ENCODE measurements at regions not wholly inside any gene's neighbourhood (a gene's known extent, or its start where the extent isn't known, plus 50 kb on each side); places are given as distances from the start of the nearest gene placed in this dataset.

- no TSS peak for BruUV-seq (replicated peaks)
- no peaks in the 10 kb centered on the region for H3K36me3 Mint-ChIP-seq (ENCODE audit: insufficient read depth, unreplicated experiment)
- CTCF ChIA-PET = interaction anchor here (0.7 kb wide), 1 partner anchor 266 kb away, joined by 7 read pairs; no protein-coding TSS in a partner anchor
- no peak overlapping the region for H3K4me3 Mint-ChIP-seq (ENCODE audit: unreplicated experiment)
- no peaks in the 10 kb centered on the region for H3K27me3 Mint-ChIP-seq (ENCODE audit: insufficient read depth, unreplicated experiment)
- no peak for DNase-seq
- H3K9me3 ChIP-seq = no peaks in the 10 kb centered on the region
- POLR2A ChIA-PET = no interaction called here
- intact Hi-C loops (cut with micrococcal nuclease; ENCODE audit: unreplicated experiment) = no loop called here
- H3K27me3 ChIP-seq (replicated peaks; ENCODE audit: control insufficient read depth, insufficient read depth, low read length) = no peaks in the 10 kb centered on the region
- H3K9me3 Mint-ChIP-seq (ENCODE audit: unreplicated experiment) = no peaks in the 10 kb centered on the region
- no peaks in the 10 kb centered on the region for H3K4me1 ChIP-seq
- no peak overlapping the region for H3K4me3 ChIP-seq (ENCODE audit: low read depth, low read length)
- H3K27ac Mint-ChIP-seq (ENCODE audit: unreplicated experiment) = no peak overlapping the region
- no peaks in the 10 kb centered on the region for H3K36me3 ChIP-seq (ENCODE audit: control insufficient read depth, insufficient read depth, low read length)
- no peak for TF ChIP-seq CTCF (IDR thresholded peaks at IDR 0.05; ENCODE audit: insufficient read depth in 1 of 2, low read depth in 1 of 2, low read length in 1 of 2, severe bottlenecking in 1 of 2, unreplicated experiment in 1 of 2)
- H3K4me1 Mint-ChIP-seq (ENCODE audit: low read depth, unreplicated experiment) = no peaks in the 10 kb centered on the region
Observed at GRCh38 chrX:9211269-9211668, 177.3 kb upstream of the FAM9B start.

- H3K4me1 Mint-ChIP-seq (ENCODE audit: low read depth, unreplicated experiment) = no peaks in the 10 kb centered on the region
- H3K9me3 ChIP-seq = no peaks in the 10 kb centered on the region
- no peak overlapping the region for H3K4me3 ChIP-seq (ENCODE audit: low read depth, low read length)
- H3K36me3 ChIP-seq (ENCODE audit: control insufficient read depth, insufficient read depth, low read length) = no peaks in the 10 kb centered on the region
- no peak overlapping the region for H3K27ac Mint-ChIP-seq (ENCODE audit: unreplicated experiment)
- no peaks in the 10 kb centered on the region for H3K36me3 Mint-ChIP-seq (ENCODE audit: insufficient read depth, unreplicated experiment)
- intact Hi-C loops (cut with micrococcal nuclease; ENCODE audit: unreplicated experiment) = no loop called here
- peaks cover 8% of the 10 kb centered on the region for H3K9me3 Mint-ChIP-seq (ENCODE audit: unreplicated experiment)
- no peaks in the 10 kb centered on the region for H3K4me1 ChIP-seq
- TF ChIP-seq CTCF (IDR thresholded peaks at IDR 0.05; ENCODE audit: insufficient read depth in 1 of 2, low read depth in 1 of 2, low read length in 1 of 2, severe bottlenecking in 1 of 2, unreplicated experiment in 1 of 2) = no peak
- POLR2A ChIA-PET = no interaction called here
- no peaks in the 10 kb centered on the region for H3K27me3 ChIP-seq (replicated peaks; ENCODE audit: control insufficient read depth, insufficient read depth, low read length)
- no peak overlapping the region for H3K4me3 Mint-ChIP-seq (ENCODE audit: unreplicated experiment)
- CTCF ChIA-PET = no interaction called here
- DNase-seq = no peak
- no TSS peak for BruUV-seq (replicated peaks)
- H3K27me3 Mint-ChIP-seq (ENCODE audit: insufficient read depth, unreplicated experiment) = peaks cover 2% of the 10 kb centered on the region
Observed at GRCh38 chrX:9221781-9222180, 187.9 kb upstream of the FAM9B start.

- Mint-ChIP-seq H3K27ac (ENCODE audit: unreplicated experiment) (no peak overlapping the region), H3K4me3 (ENCODE audit: unreplicated experiment) (no peak overlapping the region), H3K9me3 (ENCODE audit: unreplicated experiment) (peaks cover 8% of the 10 kb centered on the region), H3K4me1 (ENCODE audit: low read depth, unreplicated experiment) (no peaks in the 10 kb centered on the region), H3K27me3 (ENCODE audit: insufficient read depth, unreplicated experiment) (peaks cover 2% of the 10 kb centered on the region), H3K36me3 (ENCODE audit: insufficient read depth, unreplicated experiment) (no peaks in the 10 kb centered on the region)
- POLR2A ChIA-PET = no interaction called here
- H3K27me3 ChIP-seq (replicated peaks; ENCODE audit: control insufficient read depth, insufficient read depth, low read length) = no peaks in the 10 kb centered on the region
- H3K9me3 ChIP-seq = no peaks in the 10 kb centered on the region
- intact Hi-C loops (cut with micrococcal nuclease; ENCODE audit: unreplicated experiment) = no loop called here
- CTCF ChIA-PET = no interaction called here
- DNase-seq = no peak
- no peaks in the 10 kb centered on the region for H3K4me1 ChIP-seq
- BruUV-seq (replicated peaks) = no TSS peak
- TF ChIP-seq CTCF (IDR thresholded peaks at IDR 0.05; ENCODE audit: insufficient read depth in 1 of 2, low read depth in 1 of 2, low read length in 1 of 2, severe bottlenecking in 1 of 2, unreplicated experiment in 1 of 2) = no peak
- no peaks in the 10 kb centered on the region for H3K36me3 ChIP-seq (ENCODE audit: control insufficient read depth, insufficient read depth, low read length)
- no peak overlapping the region for H3K4me3 ChIP-seq (ENCODE audit: low read depth, low read length)
Observed at GRCh38 chrX:9222299-9222698, 188.4 kb upstream of the FAM9B start.

Data from Caco-2 (cell line).